ENCODE measurements at regions not wholly inside any gene's neighbourhood (a gene's known extent, or its start where the extent isn't known, plus 50 kb on each side); places are given as distances from the start of the nearest gene placed in this dataset.

DNA sequence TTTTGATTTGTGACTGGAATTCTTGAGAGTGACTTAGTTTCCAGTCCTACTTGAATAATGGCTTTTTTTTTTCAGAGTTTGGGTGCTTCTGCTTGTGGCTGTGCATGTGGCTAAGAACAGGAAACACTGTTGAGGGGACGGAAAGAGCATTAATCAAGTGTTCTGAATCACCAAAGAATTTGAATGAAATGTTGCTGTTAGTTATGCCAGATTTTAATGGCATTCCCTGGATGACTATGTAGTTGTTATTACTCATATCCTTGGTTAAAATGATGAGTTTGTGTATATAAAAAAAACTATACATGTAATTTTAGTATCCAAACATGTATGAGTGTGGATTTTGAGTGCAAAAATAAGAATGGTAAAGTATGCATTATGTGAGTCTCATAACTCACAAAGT, 347.9 kb downstream of the BCAT1 start:
- Histone ChIP-seq H2AFZ (ENCODE audit: low read depth, low read length) (no peak overlapping the region), H3K79me2 (replicated peaks; ENCODE audit: insufficient read depth, low read length) (no peaks in the 10 kb centered on the region), H3K36me3 (ENCODE audit: insufficient read depth, low read length) (no peaks in the 10 kb centered on the region), H3F3A (ENCODE audit: insufficient read depth, low read length, poor library complexity, severe bottlenecking) (no peaks in the 10 kb centered on the region), H3K4me3 (ENCODE audit: low read length) (no peak overlapping the region), H3K9me3 (ENCODE audit: low read length) (no peaks in the 10 kb centered on the region), H3K27me3 (ENCODE audit: insufficient read depth, low read depth, low read length) (no peaks in the 10 kb centered on the region), H3K9me2 (ENCODE audit: insufficient read depth, low read length) (no peaks in the 10 kb centered on the region), H3K9ac (ENCODE audit: low read length) (no peak overlapping the region), H3K27ac (ENCODE audit: low read length) (no peak overlapping the region), H3K4me2 (ENCODE audit: low read length) (no peak overlapping the region), H4K20me1 (ENCODE audit: insufficient read depth) (no peaks in the 10 kb centered on the region)
- TF ChIP-seq POLR2AphosphoS5 (IDR thresholded peaks at IDR 0.05): no peak
- TF ChIP-seq, protein P1, sequence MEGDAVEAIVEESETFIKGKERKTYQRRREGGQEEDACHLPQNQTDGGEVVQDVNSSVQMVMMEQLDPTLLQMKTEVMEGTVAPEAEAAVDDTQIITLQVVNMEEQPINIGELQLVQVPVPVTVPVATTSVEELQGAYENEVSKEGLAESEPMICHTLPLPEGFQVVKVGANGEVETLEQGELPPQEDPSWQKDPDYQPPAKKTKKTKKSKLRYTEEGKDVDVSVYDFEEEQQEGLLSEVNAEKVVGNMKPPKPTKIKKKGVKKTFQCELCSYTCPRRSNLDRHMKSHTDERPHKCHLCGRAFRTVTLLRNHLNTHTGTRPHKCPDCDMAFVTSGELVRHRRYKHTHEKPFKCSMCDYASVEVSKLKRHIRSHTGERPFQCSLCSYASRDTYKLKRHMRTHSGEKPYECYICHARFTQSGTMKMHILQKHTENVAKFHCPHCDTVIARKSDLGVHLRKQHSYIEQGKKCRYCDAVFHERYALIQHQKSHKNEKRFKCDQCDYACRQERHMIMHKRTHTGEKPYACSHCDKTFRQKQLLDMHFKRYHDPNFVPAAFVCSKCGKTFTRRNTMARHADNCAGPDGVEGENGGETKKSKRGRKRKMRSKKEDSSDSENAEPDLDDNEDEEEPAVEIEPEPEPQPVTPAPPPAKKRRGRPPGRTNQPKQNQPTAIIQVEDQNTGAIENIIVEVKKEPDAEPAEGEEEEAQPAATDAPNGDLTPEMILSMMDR (IDR thresholded peaks at IDR 0.05; ENCODE audit: poor library complexity, severe bottlenecking): no peak
- TF ChIP-seq TAF1 (IDR thresholded peaks at IDR 0.05; ENCODE audit: low read depth): no peak
- TF ChIP-seq EP300 (conservative IDR thresholded peaks at IDR 0.05; ENCODE audit: poor library complexity, severe bottlenecking): no peak
- no peak for TF ChIP-seq EZH2 (IDR thresholded peaks at IDR 0.05; ENCODE audit: borderline replicate concordance, insufficient read depth, low read length, poor library complexity, severe bottlenecking)
- TF ChIP-seq SMC3 (conservative IDR thresholded peaks at IDR 0.05; ENCODE audit: poor library complexity): no peak
- TF ChIP-seq RAD21 (conservative IDR thresholded peaks at IDR 0.05): no peak
- TF ChIP-seq, protein P2, sequence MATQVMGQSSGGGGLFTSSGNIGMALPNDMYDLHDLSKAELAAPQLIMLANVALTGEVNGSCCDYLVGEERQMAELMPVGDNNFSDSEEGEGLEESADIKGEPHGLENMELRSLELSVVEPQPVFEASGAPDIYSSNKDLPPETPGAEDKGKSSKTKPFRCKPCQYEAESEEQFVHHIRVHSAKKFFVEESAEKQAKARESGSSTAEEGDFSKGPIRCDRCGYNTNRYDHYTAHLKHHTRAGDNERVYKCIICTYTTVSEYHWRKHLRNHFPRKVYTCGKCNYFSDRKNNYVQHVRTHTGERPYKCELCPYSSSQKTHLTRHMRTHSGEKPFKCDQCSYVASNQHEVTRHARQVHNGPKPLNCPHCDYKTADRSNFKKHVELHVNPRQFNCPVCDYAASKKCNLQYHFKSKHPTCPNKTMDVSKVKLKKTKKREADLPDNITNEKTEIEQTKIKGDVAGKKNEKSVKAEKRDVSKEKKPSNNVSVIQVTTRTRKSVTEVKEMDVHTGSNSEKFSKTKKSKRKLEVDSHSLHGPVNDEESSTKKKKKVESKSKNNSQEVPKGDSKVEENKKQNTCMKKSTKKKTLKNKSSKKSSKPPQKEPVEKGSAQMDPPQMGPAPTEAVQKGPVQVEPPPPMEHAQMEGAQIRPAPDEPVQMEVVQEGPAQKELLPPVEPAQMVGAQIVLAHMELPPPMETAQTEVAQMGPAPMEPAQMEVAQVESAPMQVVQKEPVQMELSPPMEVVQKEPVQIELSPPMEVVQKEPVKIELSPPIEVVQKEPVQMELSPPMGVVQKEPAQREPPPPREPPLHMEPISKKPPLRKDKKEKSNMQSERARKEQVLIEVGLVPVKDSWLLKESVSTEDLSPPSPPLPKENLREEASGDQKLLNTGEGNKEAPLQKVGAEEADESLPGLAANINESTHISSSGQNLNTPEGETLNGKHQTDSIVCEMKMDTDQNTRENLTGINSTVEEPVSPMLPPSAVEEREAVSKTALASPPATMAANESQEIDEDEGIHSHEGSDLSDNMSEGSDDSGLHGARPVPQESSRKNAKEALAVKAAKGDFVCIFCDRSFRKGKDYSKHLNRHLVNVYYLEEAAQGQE (IDR thresholded peaks at IDR 0.05; ENCODE audit: borderline replicate concordance): no peak

DNA sequence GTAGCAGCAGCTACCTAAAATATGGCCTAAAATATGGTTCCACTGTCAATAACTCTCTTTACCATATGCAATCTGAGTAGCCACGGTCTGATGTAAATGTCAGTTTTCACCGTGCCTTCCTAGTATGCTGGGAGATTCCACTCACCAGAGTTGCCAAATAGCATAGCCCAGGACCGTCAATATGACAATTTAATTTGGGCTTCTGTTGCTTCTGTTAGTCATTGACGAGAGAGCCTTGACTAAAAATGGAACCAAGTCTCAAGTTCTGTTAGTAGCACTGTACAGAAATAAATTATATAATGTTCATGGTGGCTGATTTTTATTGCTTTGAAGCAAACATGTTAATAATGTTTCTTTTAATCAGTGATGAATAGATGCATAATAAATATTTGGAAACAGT, 348.4 kb downstream of the BCAT1 start:
- TF ChIP-seq SMC3 (conservative IDR thresholded peaks at IDR 0.05; ENCODE audit: poor library complexity): no peak
- H3K4me3 ChIP-seq (ENCODE audit: low read length): no peak overlapping the region
- no peak overlapping the region for H2AFZ ChIP-seq (ENCODE audit: low read depth, low read length)
- no peak overlapping the region for H3K9ac ChIP-seq (ENCODE audit: low read length)
- H3K9me2 ChIP-seq (ENCODE audit: insufficient read depth, low read length): no peaks in the 10 kb centered on the region
- H3K27me3 ChIP-seq (ENCODE audit: insufficient read depth, low read depth, low read length): no peaks in the 10 kb centered on the region
- no peaks in the 10 kb centered on the region for H3F3A ChIP-seq (ENCODE audit: insufficient read depth, low read length, poor library complexity, severe bottlenecking)
- no peaks in the 10 kb centered on the region for H3K36me3 ChIP-seq (ENCODE audit: insufficient read depth, low read length)
- H3K79me2 ChIP-seq (replicated peaks; ENCODE audit: insufficient read depth, low read length): no peaks in the 10 kb centered on the region
- H4K20me1 ChIP-seq (ENCODE audit: insufficient read depth): no peaks in the 10 kb centered on the region
- no peaks in the 10 kb centered on the region for H3K9me3 ChIP-seq (ENCODE audit: low read length)
- H3K27ac ChIP-seq (ENCODE audit: low read length): no peak overlapping the region
- H3K4me2 ChIP-seq (ENCODE audit: low read length): no peak overlapping the region

DNA sequence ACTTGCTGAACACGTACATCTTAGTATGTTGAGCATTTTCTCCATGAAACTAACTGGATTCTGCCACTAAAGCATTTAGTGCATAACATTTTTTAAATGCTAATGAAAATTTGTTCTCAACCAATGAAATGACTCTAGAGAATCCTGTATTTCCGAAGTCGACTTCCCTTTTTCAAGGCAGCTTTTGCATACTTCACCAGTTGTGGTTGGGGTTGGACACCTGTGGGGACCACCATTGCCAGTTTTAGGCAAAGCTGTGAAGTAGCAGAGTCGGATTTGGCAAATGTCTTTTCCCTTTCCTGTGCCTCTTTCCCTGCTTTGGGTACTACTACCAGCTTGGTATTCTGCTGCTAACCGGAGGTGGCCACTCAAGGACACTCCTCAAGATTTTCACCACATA, 349.2 kb downstream of the BCAT1 start:
- Histone ChIP-seq H3K79me2 (replicated peaks; ENCODE audit: insufficient read depth, low read length) (no peaks in the 10 kb centered on the region), H3K9me3 (ENCODE audit: low read length) (no peaks in the 10 kb centered on the region), H3K9ac (ENCODE audit: low read length) (no peak overlapping the region), H3K36me3 (ENCODE audit: insufficient read depth, low read length) (no peaks in the 10 kb centered on the region), H4K20me1 (ENCODE audit: insufficient read depth) (no peaks in the 10 kb centered on the region), H3K9me2 (ENCODE audit: insufficient read depth, low read length) (no peaks in the 10 kb centered on the region), H3K27me3 (ENCODE audit: insufficient read depth, low read depth, low read length) (no peaks in the 10 kb centered on the region), H2AFZ (ENCODE audit: low read depth, low read length) (no peak overlapping the region), H3K27ac (ENCODE audit: low read length) (no peak overlapping the region), H3K4me3 (ENCODE audit: low read length) (no peak overlapping the region), H3K4me2 (ENCODE audit: low read length) (no peak overlapping the region), H3F3A (ENCODE audit: insufficient read depth, low read length, poor library complexity, severe bottlenecking) (no peaks in the 10 kb centered on the region)
- TF ChIP-seq EZH2 (IDR thresholded peaks at IDR 0.05; ENCODE audit: borderline replicate concordance, insufficient read depth, low read length, poor library complexity, severe bottlenecking) (no peak), POLR2AphosphoS5 (IDR thresholded peaks at IDR 0.05) (no peak), TAF1 (IDR thresholded peaks at IDR 0.05; ENCODE audit: low read depth) (no peak), RAD21 (conservative IDR thresholded peaks at IDR 0.05) (no peak), MXI1 (conservative IDR thresholded peaks at IDR 0.05; ENCODE audit: poor library complexity, severe bottlenecking) (no peak)
- TF ChIP-seq, protein P2 (IDR thresholded peaks at IDR 0.05; ENCODE audit: borderline replicate concordance): no peak
